Neural cell (in vitro differentiated cells): ENCODE measurements at regions not wholly inside any gene's neighbourhood (a gene's known extent, or its start where the extent isn't known, plus 50 kb on each side); places are given as distances from the start of the nearest gene placed in this dataset.
"Not testable (repeated sequence)": the region's sequence is repeated elsewhere in the genome, so short reads cannot be mapped to it uniquely, and the experiment has no call there.

Experiments
- H2AFZ ChIP-seq: fragments of 200-600, 300-800 bp; sonication (generic), shearing (Covaris generic); 2 replicates; pipeline ENCODE4 v1.6.0; 2014; ENCODE audit warnings: low read depth, mild to moderate bottlenecking, antibody characterized with exemption, low read length, moderate library complexity
- H3F3A ChIP-seq: fragments of 200-600 bp; shearing (Covaris generic); 2 replicates; pipeline ENCODE4 v1.6.1; 2016; ENCODE audit warnings: mild to moderate bottlenecking, moderate library complexity, mixed read lengths, antibody characterized with exemption, low read length; ENCODE audit not compliant: insufficient read depth, poor library complexity, severe bottlenecking
- H3K27ac ChIP-seq: fragments of 200-600, 300-800 bp; sonication (generic), shearing (Covaris generic); 2 replicates; pipeline ENCODE4 v1.5.1; 2014; ENCODE audit warnings: mild to moderate bottlenecking, low read length, moderate library complexity
- H3K27me3 ChIP-seq: fragments of 300-800, 200-600 bp; sonication (generic), shearing (Covaris generic); 2 replicates; pipeline ENCODE4 v1.6.0; 2014; ENCODE audit warnings: mild to moderate bottlenecking, low read depth, low read length, moderate library complexity; ENCODE audit not compliant: insufficient read depth
- H3K36me3 ChIP-seq: fragments of 300-800, 200-600 bp; sonication (generic), shearing (Covaris generic); 2 replicates; pipeline ENCODE4 v1.5.1; 2014; ENCODE audit warnings: mild to moderate bottlenecking, antibody characterized with exemption, low read length, moderate library complexity; ENCODE audit not compliant: insufficient read depth
- H3K4me2 ChIP-seq: fragments of 300-800, 200-600 bp; sonication (generic), shearing (Covaris generic); 2 replicates; pipeline ENCODE4 v1.6.0; 2014; ENCODE audit warnings: mild to moderate bottlenecking, low read length
- H3K4me3 ChIP-seq: fragments of 300-800, 200-600 bp; sonication (generic), shearing (Covaris generic); 2 replicates; pipeline ENCODE4 v1.5.1; 2014; ENCODE audit warnings: mild to moderate bottlenecking, low read length, moderate library complexity
- H3K79me2 ChIP-seq: fragments of 200-600 bp; shearing (Covaris generic); replicated peaks from 2 replicates; pipeline ENCODE4 v1.6.0; 2014; ENCODE audit warnings: mild to moderate bottlenecking, low read length, moderate library complexity; ENCODE audit not compliant: insufficient read depth
- H3K9ac ChIP-seq: fragments of 300-800, 200-600 bp; sonication (generic), shearing (Covaris generic); 2 replicates; pipeline ENCODE4 v1.6.1; 2016; ENCODE audit warnings: mild to moderate bottlenecking, low read length, mixed read lengths
- H3K9me2 ChIP-seq: fragments of 200-600 bp; shearing (Covaris generic); 2 replicates; pipeline ENCODE4 v1.6.1; 2016; ENCODE audit warnings: mild to moderate bottlenecking, low read length, mixed read lengths; ENCODE audit not compliant: insufficient read depth
- H3K9me3 ChIP-seq: fragments of 200-600, 300-800 bp; sonication (generic), shearing (Covaris generic); 2 replicates; pipeline ENCODE4 v1.6.1; 2016; ENCODE audit warnings: mild to moderate bottlenecking, mixed run types, low read length, moderate library complexity, mixed read lengths
- H4K20me1 ChIP-seq: fragments of 200-600 bp; shearing (Covaris generic); 2 replicates; pipeline ENCODE4 v1.6.1; 2016; ENCODE audit warnings: mild to moderate bottlenecking, mixed run types; ENCODE audit not compliant: insufficient read depth
- CTCF ChIP-seq: fragments of 450-650 bp; IDR thresholded peaks from 2 replicates; pipeline ENCODE4 v1.5.1; 2014; ENCODE audit warnings: antibody characterized with exemption, mild to moderate bottlenecking, moderate library complexity; ENCODE audit not compliant: poor library complexity, severe bottlenecking
- EP300 ChIP-seq: fragments of 450-650 bp; conservative IDR thresholded peaks from 2 replicates; pipeline ENCODE4 v1.6.1; 2014; ENCODE audit warnings: antibody characterized with exemption, mild to moderate bottlenecking, moderate library complexity; ENCODE audit not compliant: poor library complexity, severe bottlenecking
- EZH2 ChIP-seq: fragments of 200-600, 300-800 bp; shearing (Covaris generic), sonication (generic); IDR thresholded peaks from 2 replicates; pipeline ENCODE4 v1.6.1; 2014; ENCODE audit warnings: antibody characterized with exemption, low read length, borderline replicate concordance, mild to moderate bottlenecking; ENCODE audit not compliant: insufficient read depth, poor library complexity, severe bottlenecking
- MXI1 ChIP-seq: fragments of 450-650 bp; conservative IDR thresholded peaks from 2 replicates; pipeline ENCODE4 v1.6.1; 2014; ENCODE audit warnings: antibody characterized with exemption, mild to moderate bottlenecking; ENCODE audit not compliant: poor library complexity, severe bottlenecking
- POLR2AphosphoS5 ChIP-seq: IDR thresholded peaks from 2 replicates; pipeline ENCODE4 v1.6.1; 2012
- RAD21 ChIP-seq: fragments of 450-650 bp; conservative IDR thresholded peaks from 2 replicates; pipeline ENCODE4 v1.6.1; 2014; ENCODE audit warnings: antibody characterized with exemption, mild to moderate bottlenecking, moderate library complexity
- SMC3 ChIP-seq: fragments of 450-650 bp; conservative IDR thresholded peaks from 2 replicates; pipeline ENCODE4 v1.6.1; 2014; ENCODE audit warnings: antibody characterized with exemption, mild to moderate bottlenecking, moderate library complexity; ENCODE audit not compliant: poor library complexity
- TAF1 ChIP-seq: IDR thresholded peaks from 2 replicates; pipeline ENCODE4 v1.6.1; 2012; ENCODE audit warnings: low read depth
- small RNA-seq, 3 experiments: library from RNA; depleted of rRNA; stranded (forward); fragments of <200 nt; gene quantifications; one replicate each; pipeline ENCODE3, GENCODE V24; 2012
- TF ChIP-seq, protein P1 (sequence below): IDR thresholded peaks from 2 replicates; pipeline ENCODE4 v1.6.1; 2012; ENCODE audit warnings: borderline replicate concordance

- TF ChIP-seq POLR2AphosphoS5 (no peak), EZH2 (no peak), MXI1 (no peak), SMC3 (no peak), TAF1 (no peak), EP300 (no peak), CTCF (no peak), RAD21 (no peak)
- TF ChIP-seq, protein P1, sequence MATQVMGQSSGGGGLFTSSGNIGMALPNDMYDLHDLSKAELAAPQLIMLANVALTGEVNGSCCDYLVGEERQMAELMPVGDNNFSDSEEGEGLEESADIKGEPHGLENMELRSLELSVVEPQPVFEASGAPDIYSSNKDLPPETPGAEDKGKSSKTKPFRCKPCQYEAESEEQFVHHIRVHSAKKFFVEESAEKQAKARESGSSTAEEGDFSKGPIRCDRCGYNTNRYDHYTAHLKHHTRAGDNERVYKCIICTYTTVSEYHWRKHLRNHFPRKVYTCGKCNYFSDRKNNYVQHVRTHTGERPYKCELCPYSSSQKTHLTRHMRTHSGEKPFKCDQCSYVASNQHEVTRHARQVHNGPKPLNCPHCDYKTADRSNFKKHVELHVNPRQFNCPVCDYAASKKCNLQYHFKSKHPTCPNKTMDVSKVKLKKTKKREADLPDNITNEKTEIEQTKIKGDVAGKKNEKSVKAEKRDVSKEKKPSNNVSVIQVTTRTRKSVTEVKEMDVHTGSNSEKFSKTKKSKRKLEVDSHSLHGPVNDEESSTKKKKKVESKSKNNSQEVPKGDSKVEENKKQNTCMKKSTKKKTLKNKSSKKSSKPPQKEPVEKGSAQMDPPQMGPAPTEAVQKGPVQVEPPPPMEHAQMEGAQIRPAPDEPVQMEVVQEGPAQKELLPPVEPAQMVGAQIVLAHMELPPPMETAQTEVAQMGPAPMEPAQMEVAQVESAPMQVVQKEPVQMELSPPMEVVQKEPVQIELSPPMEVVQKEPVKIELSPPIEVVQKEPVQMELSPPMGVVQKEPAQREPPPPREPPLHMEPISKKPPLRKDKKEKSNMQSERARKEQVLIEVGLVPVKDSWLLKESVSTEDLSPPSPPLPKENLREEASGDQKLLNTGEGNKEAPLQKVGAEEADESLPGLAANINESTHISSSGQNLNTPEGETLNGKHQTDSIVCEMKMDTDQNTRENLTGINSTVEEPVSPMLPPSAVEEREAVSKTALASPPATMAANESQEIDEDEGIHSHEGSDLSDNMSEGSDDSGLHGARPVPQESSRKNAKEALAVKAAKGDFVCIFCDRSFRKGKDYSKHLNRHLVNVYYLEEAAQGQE = no peak
- no peak overlapping the region for H2AFZ ChIP-seq
These were observed 58.0 kb upstream of the H2AZ1 start for GRCh38 chr4:100008048-100008447.

GRCh38 chr4:100006161-100006560 is 56.1 kb upstream of the H2AZ1 start:
- H3K79me2 ChIP-seq, H3K36me3 ChIP-seq, H3K9ac ChIP-seq, H3K4me2 ChIP-seq, H3K9me3 ChIP-seq, H3F3A ChIP-seq, H3K27ac ChIP-seq, H3K9me2 ChIP-seq, H2AFZ ChIP-seq, H3K27me3 ChIP-seq, H3K4me3 ChIP-seq, H4K20me1 ChIP-seq: not testable (repeated sequence)

More at GRCh38 chr4:100008048-100008447, 58.0 kb upstream of the H2AZ1 start:
- H3K36me3 ChIP-seq = no peaks in the 10 kb centered on the region
- H3K9me3 ChIP-seq = no peaks in the 10 kb centered on the region
- H4K20me1 ChIP-seq = no peaks in the 10 kb centered on the region
- no peaks in the 10 kb centered on the region for H3K9me2 ChIP-seq
- H3F3A ChIP-seq = no peaks in the 10 kb centered on the region
- no peaks in the 10 kb centered on the region for H3K27me3 ChIP-seq
- H3K4me2 ChIP-seq = no peak overlapping the region
- H3K27ac ChIP-seq = no peak overlapping the region
- H3K9ac ChIP-seq = no peak overlapping the region
- no peak overlapping the region for H3K4me3 ChIP-seq
- H3K79me2 ChIP-seq = no peaks in the 10 kb centered on the region

Small RNA genes in the stretch of these regions (small RNA-seq; reads per million reads assigned to genes)
- 0 reads per million in 3 experiments for gene DYNLL1P6
